GM06990 (cell line): ENCODE measurements at regions not wholly inside any gene's neighbourhood (a gene's known extent, or its start where the extent isn't known, plus 50 kb on each side); places are given as distances from the start of the nearest gene placed in this dataset.
"Not testable (repeated sequence)": the region's sequence is repeated elsewhere in the genome, so short reads cannot be mapped to it uniquely, and the experiment has no call there.

Source experiments
- DNase-seq: peaks from one replicate; pipeline ENCODE4 v3.0.0-alpha.2; 2011; ENCODE audit not compliant: insufficient read length; ENCODE audit errors: extremely low read depth
- H3K27me3 ChIP-seq: replicated peaks from 2 replicates; pipeline ENCODE4 v1.6.0; 2011; ENCODE audit warnings: low read length; ENCODE audit not compliant: control insufficient read depth, insufficient read depth
- H3K36me3 ChIP-seq: 2 replicates; pipeline ENCODE4 v1.5.1; 2011; ENCODE audit warnings: low read length; ENCODE audit not compliant: control insufficient read depth, insufficient read depth
- H3K4me3 ChIP-seq: replicated peaks from 2 replicates; pipeline ENCODE4 v1.5.1; 2011; ENCODE audit warnings: low read depth, mild to moderate bottlenecking, control low read depth, low read length
- CTCF ChIP-seq: IDR thresholded peaks from 2 replicates; pipeline ENCODE4 v1.5.1; 2011; ENCODE audit warnings: low read length, control low read depth, mild to moderate bottlenecking, inconsistent platforms; ENCODE audit not compliant: insufficient read depth, poor library complexity, severe bottlenecking

- Histone ChIP-seq H3K27me3 (no peaks in the 10 kb centered on the region), H3K36me3 (no peaks in the 10 kb centered on the region), H3K4me3 (no peak overlapping the region)
- no peak for TF ChIP-seq CTCF
- no peak for DNase-seq
Measured at GRCh38 chr12:19804737-19805136, 365.4 kb downstream of the AEBP2 start.

GRCh38 chr12:19808371-19808770, 369.1 kb downstream of the AEBP2 start:
- Histone ChIP-seq H3K4me3 (no peak overlapping the region), H3K27me3 (no peaks in the 10 kb centered on the region), H3K36me3 (no peaks in the 10 kb centered on the region)
- TF ChIP-seq CTCF, result no peak
- no peak for DNase-seq

- Histone ChIP-seq H3K4me3 (no peak overlapping the region), H3K27me3 (no peaks in the 10 kb centered on the region), H3K36me3 (no peaks in the 10 kb centered on the region)
- DNase-seq, result no peak
- no peak for TF ChIP-seq CTCF
Measured at GRCh38 chr12:19810213-19810612, 370.9 kb downstream of the AEBP2 start.

GRCh38 chr12:19811922-19812321, 372.6 kb downstream of the AEBP2 start:
- H3K4me3 ChIP-seq, result no peak overlapping the region
- DNase-seq, result no peak
- H3K36me3 ChIP-seq, result no peaks in the 10 kb centered on the region
- H3K27me3 ChIP-seq, result no peaks in the 10 kb centered on the region
- TF ChIP-seq CTCF, result no peak

- no peak for TF ChIP-seq CTCF
- Histone ChIP-seq H3K27me3 (no peaks in the 10 kb centered on the region), H3K4me3 (no peak overlapping the region), H3K36me3 (no peaks in the 10 kb centered on the region)
- DNase-seq, result no peak
Measured at GRCh38 chr12:19819231-19819630, 379.9 kb downstream of the AEBP2 start.

GRCh38 chr12:19822476-19822875, 383.2 kb downstream of the AEBP2 start:
- no peaks in the 10 kb centered on the region for H3K27me3 ChIP-seq
- DNase-seq, result no peak
- no peaks in the 10 kb centered on the region for H3K36me3 ChIP-seq
- TF ChIP-seq CTCF, result no peak
- H3K4me3 ChIP-seq, result no peak overlapping the region

- not testable (repeated sequence) for DNase-seq, H3K27me3 ChIP-seq, H3K36me3 ChIP-seq, H3K4me3 ChIP-seq
Measured at GRCh38 chr12:19823326-19823725, 384.0 kb downstream of the AEBP2 start.
